ENCODE measurements at regions not wholly inside any gene's neighbourhood (a gene's known extent, or its start where the extent isn't known, plus 50 kb on each side); places are given as distances from the start of the nearest gene placed in this dataset.

- DNase-seq: no peak
These were observed 831.1 kb downstream of the LRFN5 start for GRCh38 chr14:42437809-42438208.

DNA sequence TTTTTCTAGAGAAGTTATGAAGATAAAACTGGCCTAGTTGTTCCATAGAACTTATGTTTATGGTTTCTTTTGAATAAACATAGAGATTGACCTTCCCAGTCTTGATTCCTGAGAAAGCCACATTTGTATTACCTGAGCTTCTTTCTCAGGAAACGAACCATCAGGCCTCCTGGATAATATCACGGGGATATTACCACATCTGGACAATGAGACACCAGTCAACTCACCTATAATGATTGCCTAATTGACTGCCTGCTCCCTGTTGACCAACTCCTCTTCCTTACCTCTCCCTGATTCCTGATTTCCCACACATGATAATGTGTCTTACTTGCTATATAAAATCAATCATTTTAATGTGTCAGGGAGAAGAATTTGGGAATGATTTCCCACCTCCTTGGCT, 822.7 kb downstream of the LRFN5 start:
- DNase-seq: no peak

GRCh38 chr14:42428996-42429395, 822.3 kb downstream of the LRFN5 start:
- no peak for DNase-seq

DNA sequence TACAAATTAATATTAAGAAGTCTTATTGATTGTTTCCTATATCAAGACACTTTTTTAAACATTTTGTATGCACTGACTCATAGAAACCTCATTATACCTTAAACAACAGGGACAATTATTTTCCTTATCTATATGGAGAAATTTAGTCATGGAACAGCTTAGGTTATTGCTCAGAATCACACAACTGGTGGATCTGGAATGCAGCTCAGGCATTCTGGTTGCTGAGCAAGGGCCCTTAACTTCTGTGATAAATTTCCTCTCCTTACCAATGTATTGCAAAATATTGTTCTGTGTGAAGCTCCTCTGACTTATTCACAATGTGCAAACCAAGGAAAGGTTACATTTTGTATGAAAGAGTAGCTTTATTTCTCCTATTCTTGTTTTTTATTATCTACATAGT, 817.8 kb downstream of the LRFN5 start:
- no peak for DNase-seq

- no peak for DNase-seq
These were observed 814.9 kb downstream of the LRFN5 start for GRCh38 chr14:42421377-42422078.

DNA sequence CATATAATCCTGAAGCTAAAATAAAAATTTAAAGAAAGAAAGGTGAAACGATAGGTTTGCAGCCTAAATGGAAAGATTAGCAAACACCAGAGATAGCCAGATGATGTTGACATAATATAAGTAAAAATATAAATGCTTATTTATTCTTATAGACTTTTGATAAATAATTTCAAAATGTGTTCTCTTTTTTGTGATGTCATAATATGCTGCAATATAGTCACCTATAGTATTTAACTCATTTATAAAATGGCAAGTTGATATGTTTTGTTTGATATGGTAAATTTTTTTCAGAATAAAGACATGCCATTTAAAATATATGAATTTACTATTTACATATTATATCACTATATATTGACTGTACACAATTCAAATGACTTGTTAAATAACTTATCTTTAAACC, 813.4 kb downstream of the LRFN5 start:
- DNase-seq: no peak

- no peak for DNase-seq
These were observed 800.5 kb downstream of the LRFN5 start for GRCh38 chr14:42407153-42407552.

GRCh38 chr14:42391146-42391834, 784.6 kb downstream of the LRFN5 start:
- DNase-seq: no peak

DNA sequence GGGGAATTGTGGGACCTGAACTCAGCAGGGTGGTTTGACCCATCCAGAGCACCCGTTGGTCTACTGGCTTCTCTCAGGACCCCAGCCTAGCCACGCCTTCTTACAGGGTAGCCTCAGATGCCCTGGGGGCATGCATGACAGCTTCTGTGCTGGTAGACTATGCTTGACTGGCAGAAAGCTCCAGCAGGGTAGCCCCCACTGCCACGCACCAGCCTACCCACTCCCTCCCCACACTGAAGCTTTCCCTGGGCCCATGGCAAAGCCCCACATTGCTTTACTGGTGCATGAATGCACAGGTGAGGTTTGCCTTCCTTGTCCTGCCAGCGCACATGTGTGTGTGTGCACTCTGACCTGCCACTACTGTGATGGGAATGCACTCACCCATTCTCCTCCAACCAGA, 772.2 kb downstream of the LRFN5 start:
- DNase-seq: no peak

DNA sequence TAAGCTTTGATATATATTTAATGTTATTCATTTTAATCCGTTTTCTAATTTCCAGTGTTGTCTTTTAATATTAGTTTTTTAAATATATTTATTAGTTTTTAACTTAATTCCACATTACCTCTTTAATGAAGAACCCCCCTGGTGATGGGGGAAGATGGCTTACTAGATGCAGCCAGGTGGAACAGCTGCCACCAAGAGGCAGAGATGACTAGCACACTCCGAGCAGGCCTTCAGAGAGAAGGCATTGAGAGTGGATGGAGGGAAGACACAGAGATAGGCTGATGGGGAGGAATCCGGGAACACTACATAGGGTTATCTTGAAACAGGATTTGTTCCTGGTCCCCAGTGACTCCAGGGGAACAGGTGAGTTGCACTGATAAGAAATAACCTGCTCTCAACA, 771.6 kb downstream of the LRFN5 start:
- DNase-seq: no peak

DNA sequence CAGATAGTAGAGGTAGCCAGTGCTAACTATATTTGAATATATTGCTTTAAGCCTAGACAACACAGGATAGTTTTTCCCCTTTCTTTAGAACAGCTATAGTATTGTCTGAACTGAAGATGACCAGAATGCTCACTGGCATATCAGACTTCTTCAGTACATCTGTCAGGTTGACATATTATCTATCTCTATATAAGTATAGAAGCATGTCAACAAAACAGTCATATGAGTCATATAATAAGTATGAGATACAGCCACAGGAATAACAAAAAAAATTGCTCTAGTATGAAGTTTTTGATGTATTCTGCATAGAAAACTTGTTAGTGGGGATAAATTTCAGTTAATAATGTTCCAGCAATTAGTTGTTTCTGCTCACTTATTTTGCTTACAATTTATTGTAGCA, 767.7 kb downstream of the LRFN5 start:
- no peak for DNase-seq

- no peak for DNase-seq
These were observed 763.4 kb downstream of the LRFN5 start for GRCh38 chr14:42370056-42370455.

DNA sequence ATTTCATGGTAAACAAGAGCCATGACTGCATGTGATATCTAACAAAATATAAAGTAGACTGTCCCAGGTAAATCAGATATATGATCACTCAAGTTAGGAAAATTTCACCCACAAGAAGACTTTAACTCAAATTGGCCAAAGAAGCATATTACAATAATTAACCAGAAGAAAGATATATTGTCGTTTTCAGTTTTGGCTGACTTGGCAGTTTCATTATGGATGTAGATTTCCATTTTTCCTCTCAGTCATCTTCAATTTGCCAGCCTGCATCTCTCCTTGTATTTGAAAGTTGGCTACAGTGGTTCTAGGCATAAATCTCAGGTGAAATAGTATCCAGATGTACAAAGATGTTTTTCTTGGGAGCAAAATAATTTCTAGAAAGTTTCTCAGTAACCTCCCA, 761.6 kb downstream of the LRFN5 start:
- DNase-seq: no peak

DNA sequence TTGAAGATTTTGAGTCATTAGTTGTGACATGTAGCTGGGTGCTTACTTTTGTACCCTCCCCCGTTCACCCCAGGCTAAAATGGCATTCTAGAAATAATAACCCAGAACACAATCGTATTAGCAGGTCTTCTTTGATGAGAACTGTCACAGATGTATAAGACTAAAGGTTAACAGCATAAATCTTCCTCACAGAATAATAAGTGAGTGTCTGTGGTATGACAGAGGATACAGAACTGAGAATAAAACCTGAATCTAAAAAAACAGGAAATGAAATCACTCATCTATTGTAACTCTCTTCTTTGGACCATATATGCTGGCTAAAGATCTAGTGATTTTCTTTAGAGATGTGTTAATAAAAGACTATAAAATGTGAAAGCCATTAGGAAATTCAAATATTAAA, 746.6 kb downstream of the LRFN5 start:
- no peak for DNase-seq

DNA sequence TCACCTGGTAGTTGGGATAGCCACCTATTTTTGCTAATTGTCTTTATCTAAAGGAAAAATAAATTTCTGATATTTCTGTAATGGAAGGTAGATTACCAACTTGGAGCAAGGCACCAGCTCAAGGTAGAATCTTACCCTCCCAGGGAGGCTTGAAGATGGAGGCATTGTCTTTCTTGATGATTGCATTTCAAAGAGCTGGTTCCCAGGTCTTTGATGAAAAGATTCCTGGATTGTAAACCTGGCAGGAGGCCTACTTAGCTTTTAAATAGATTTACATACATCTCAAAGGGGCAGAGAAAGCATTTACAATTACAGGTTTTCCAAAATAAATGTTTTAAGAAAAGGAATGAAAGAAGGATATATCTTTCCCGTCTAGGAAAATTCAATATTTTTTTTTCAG, 729.2 kb downstream of the LRFN5 start:
- DNase-seq: no peak

GRCh38 chr14:42334931-42335330, 728.3 kb downstream of the LRFN5 start:
- no peak for DNase-seq

DNA sequence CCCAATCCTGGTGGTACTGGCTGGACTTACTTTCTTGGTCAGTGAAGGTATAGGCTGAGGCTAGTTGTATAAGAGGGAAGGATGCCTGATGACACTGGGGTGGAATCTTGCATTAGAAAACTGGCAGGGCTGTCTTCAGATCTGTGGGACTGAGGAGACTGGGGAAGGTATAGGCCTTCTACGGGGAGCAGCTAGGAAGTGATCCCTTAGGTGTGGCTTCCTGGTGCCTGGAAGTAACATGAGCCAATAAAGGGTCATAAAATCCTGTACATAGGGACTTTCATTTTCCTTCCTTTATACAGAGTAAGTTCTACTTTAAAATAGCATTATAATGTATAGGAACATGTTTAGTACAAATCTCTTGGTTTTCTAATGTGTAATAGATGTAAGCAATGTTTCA, 716.8 kb downstream of the LRFN5 start:
- DNase-seq: no peak

DNA sequence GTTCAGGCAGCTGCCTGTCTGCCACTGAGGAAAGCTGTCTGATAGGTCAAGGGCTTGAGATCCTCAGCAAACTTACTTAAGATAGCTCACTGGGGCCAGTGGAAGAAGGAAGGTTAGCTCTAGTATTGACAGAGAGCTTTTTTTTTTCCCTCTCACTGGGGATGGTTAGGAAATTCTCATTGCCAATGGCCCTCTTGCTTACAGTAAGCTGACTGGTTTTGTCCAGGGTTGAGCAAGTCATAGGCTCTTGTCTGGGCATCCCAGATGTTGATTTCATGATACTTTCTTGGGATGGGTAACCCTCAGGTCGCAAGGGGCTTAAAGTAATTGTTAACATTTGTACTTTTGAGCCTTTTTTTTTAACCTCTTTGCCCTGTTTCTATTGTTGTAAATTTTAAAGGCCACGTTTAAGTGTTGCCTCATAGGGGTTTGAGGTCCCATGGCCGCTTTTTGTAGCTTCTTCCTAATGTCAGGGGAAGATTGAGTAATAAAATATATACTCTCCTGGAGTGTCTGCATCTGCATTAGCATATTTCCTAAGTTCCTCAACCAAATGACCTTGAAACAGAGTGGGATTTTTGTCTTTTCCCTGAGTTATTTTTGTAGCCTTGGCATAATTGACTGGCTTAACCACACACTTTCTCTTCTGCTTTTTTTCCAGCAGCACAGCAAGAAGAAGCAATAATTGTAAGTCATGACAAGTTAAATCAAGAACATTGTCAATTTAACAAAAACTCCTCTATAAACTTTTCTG, 716.0 kb downstream of the LRFN5 start:
- DNase-seq: no peak

- DNase-seq: no peak
These were observed 713.3 kb downstream of the LRFN5 start for GRCh38 chr14:42319996-42320395.

DNA sequence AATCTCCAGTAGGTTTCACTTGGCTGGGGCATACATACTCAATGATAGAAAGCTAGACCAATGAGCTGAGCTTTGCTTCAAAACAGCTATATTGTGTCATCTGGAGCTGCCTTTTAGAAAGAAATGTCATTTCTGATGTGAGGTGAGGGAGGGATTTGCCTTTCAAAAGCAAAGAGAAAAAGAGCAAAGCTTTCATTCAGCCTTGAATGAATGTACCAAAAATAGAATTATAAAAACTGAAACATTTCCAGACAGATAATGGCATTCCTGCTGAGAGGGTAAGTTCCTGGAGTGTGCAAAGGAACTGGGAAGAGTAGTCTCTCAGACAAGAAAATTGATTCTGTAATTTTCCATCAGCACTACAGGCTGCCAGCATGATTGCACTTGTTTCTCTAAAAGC, 710.0 kb downstream of the LRFN5 start:
- DNase-seq: no peak

- DNase-seq: no peak
These were observed 705.2 kb downstream of the LRFN5 start for GRCh38 chr14:42311876-42312275.

GRCh38 chr14:42307239-42307825, 700.7 kb downstream of the LRFN5 start:
- no peak for DNase-seq

- no peak for DNase-seq
These were observed 693.0 kb downstream of the LRFN5 start for GRCh38 chr14:42299692-42300091.

DNA sequence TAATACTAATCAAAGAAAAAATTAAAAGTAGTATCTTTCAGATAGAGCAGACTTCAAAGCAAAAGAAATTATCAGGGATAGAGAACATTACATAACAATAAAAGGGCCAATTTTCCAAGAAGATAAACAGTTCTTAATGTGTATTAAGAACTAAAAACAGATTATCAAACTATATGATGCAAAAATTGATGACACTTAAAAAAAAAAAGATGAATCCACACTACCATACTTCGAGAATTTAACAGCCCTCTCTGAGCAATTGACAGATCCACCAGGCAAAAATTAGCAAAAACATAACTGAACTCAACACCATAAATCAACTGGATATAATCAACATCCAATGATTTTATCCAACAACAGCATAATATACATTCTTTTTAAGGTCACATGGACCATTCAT, 686.5 kb downstream of the LRFN5 start:
- no peak for DNase-seq

Data from activated naive CD4-positive, alpha-beta T cell treated with anti-CD3 and anti-CD28 coated beads, Interleukin-2, amount 50 U/mL, for 16 hours (primary cell).